OCI-LY3 (cell line): ENCODE measurements at regions not wholly inside any gene's neighbourhood (a gene's known extent, or its start where the extent isn't known, plus 50 kb on each side); places are given as distances from the start of the nearest gene placed in this dataset.

Source experiments
- H2AFZ ChIP-seq: fragments of 200-600, 300-600 bp; shearing (Covaris generic); 2 replicates; pipeline ENCODE4 v1.6.0; 2014; ENCODE audit warnings: antibody characterized with exemption, low read depth, low read length
- H3K27ac ChIP-seq: fragments of 200-600, 300-600 bp; sonication (generic); 2 replicates; pipeline ENCODE4 v1.5.1; 2014; ENCODE audit warnings: mild to moderate bottlenecking, low read length, moderate library complexity, mixed read lengths
- H3K27me3 ChIP-seq: fragments of 200-600, 300-600 bp; sonication (generic); 2 replicates; pipeline ENCODE4 v1.6.1; 2014; ENCODE audit warnings: low read depth, low read length, mixed read lengths
- H3K36me3 ChIP-seq: fragments of 200-600, 300-600 bp; sonication (generic); replicated peaks from 2 replicates; pipeline ENCODE3; 2014; ENCODE audit warnings: low read depth, low read length, mixed read lengths
- H3K4me1 ChIP-seq: fragments of 300-600, 200-600 bp; sonication (generic); 2 replicates; pipeline ENCODE4 v1.6.1; 2014; ENCODE audit warnings: low read length, mixed read lengths
- H3K4me2 ChIP-seq: fragments of 200-600, 300-600 bp; sonication (generic); 2 replicates; pipeline ENCODE4 v1.6.1; 2014; ENCODE audit warnings: low read length, mixed read lengths
- H3K4me3 ChIP-seq: fragments of 300-600, 200-600 bp; sonication (generic); 2 replicates; pipeline ENCODE4 v1.5.1; 2014; ENCODE audit warnings: antibody characterized with exemption, mild to moderate bottlenecking, low read length, moderate library complexity
- H3K79me2 ChIP-seq: fragments of 300-600, 200-600 bp; shearing (Covaris generic); 2 replicates; pipeline ENCODE4 v1.6.1; 2014; ENCODE audit warnings: mild to moderate bottlenecking, low read length, mixed read lengths
- H3K9ac ChIP-seq: fragments of 300-600, 200-600 bp; shearing (Covaris generic); 2 replicates; pipeline ENCODE4 v1.6.0; 2014; ENCODE audit warnings: mild to moderate bottlenecking, low read length, moderate library complexity
- H3K9me3 ChIP-seq: fragments of 200-600, 300-600 bp; shearing (Covaris generic); 2 replicates; pipeline ENCODE4 v1.6.1; 2014; ENCODE audit warnings: low read length, mixed read lengths; ENCODE audit not compliant: insufficient read depth
- H4K20me1 ChIP-seq: fragments of 200-600, 300-600 bp; sonication (generic); 2 replicates; pipeline ENCODE4 v1.6.1; 2016; ENCODE audit warnings: low read length, mixed read lengths; ENCODE audit not compliant: insufficient read depth
- CTCF ChIP-seq: fragments of 200-600, 300-600 bp; sonication (generic); IDR thresholded peaks from 2 replicates; pipeline ENCODE4 v1.5.1; 2014; ENCODE audit warnings: antibody characterized with exemption, low read length, low read depth
- EZH2phosphoT487 ChIP-seq: fragments of 200-600 bp; shearing (Covaris generic); IDR thresholded peaks from 2 replicates; pipeline ENCODE4 v1.6.1; 2018; ENCODE audit warnings: antibody characterized with exemption, mixed run types, low read depth

GRCh38 chr22:47657224-47657623, 894.8 kb downstream of the TBC1D22A start:
- no peak overlapping the region for H3K4me2 ChIP-seq

GRCh38 chr22:47656806-47657205, 894.4 kb downstream of the TBC1D22A start:
- H3K27ac ChIP-seq = no peak overlapping the region
- no peak overlapping the region for H3K9ac ChIP-seq
- H2AFZ ChIP-seq = no peak overlapping the region
- no peaks in the 10 kb centered on the region for H4K20me1 ChIP-seq
- H3K79me2 ChIP-seq = no peaks in the 10 kb centered on the region
- H3K4me2 ChIP-seq = no peak overlapping the region
- no peak overlapping the region for H3K4me3 ChIP-seq
- H3K27me3 ChIP-seq = peaks cover under 1% of the 10 kb centered on the region; the same call in 1 of the 2 replicates
- TF ChIP-seq EZH2phosphoT487 = no peak
- TF ChIP-seq CTCF = no peak
- H3K9me3 ChIP-seq = 0 out of 2 replicates have a peak, but pooled peaks cover 3% of the 10 kb centered on the region
- H3K4me1 ChIP-seq = no peaks in the 10 kb centered on the region
- no peaks in the 10 kb centered on the region for H3K36me3 ChIP-seq

More at GRCh38 chr22:47657224-47657623, 894.8 kb downstream of the TBC1D22A start:
- H3K9ac ChIP-seq = no peak overlapping the region
- H2AFZ ChIP-seq = no peak overlapping the region
- TF ChIP-seq CTCF (no peak), EZH2phosphoT487 (no peak)
- no peaks in the 10 kb centered on the region for H4K20me1 ChIP-seq
- no peak overlapping the region for H3K27ac ChIP-seq
- no peaks in the 10 kb centered on the region for H3K79me2 ChIP-seq
- H3K9me3 ChIP-seq = 0 out of 2 replicates have a peak, but pooled peaks cover 7% of the 10 kb centered on the region
- H3K27me3 ChIP-seq = peaks cover 3% of the 10 kb centered on the region; the same call in 1 of the 2 replicates
- H3K36me3 ChIP-seq = no peaks in the 10 kb centered on the region
- no peaks in the 10 kb centered on the region for H3K4me1 ChIP-seq
- H3K4me3 ChIP-seq = no peak overlapping the region

- no peak overlapping the region for H2AFZ ChIP-seq
- H3K9me3 ChIP-seq = no peaks in the 10 kb centered on the region
- TF ChIP-seq CTCF = no peak
- TF ChIP-seq EZH2phosphoT487 = no peak
Measured at GRCh38 chr22:47655930-47656329, 893.5 kb downstream of the TBC1D22A start.

GRCh38 chr22:47654922-47655491, 892.6 kb downstream of the TBC1D22A start:
- Histone ChIP-seq H3K27me3 (no peaks in the 10 kb centered on the region; the same call in 1 of the 2 replicates), H3K4me3 (no peak overlapping the region), H3K9me3 (no peaks in the 10 kb centered on the region), H3K9ac (no peak overlapping the region), H3K27ac (no peak overlapping the region), H3K4me2 (no peak overlapping the region), H3K36me3 (no peaks in the 10 kb centered on the region), H4K20me1 (no peaks in the 10 kb centered on the region), H3K4me1 (no peaks in the 10 kb centered on the region), H3K79me2 (no peaks in the 10 kb centered on the region), H2AFZ (no peak overlapping the region)
- TF ChIP-seq EZH2phosphoT487 (no peak), CTCF (no peak)

More at GRCh38 chr22:47655930-47656329, 893.5 kb downstream of the TBC1D22A start:
- no peaks in the 10 kb centered on the region; the same call in 1 of the 2 replicates for H3K27me3 ChIP-seq
- H3K79me2 ChIP-seq = no peaks in the 10 kb centered on the region
- no peaks in the 10 kb centered on the region for H4K20me1 ChIP-seq
- H3K4me2 ChIP-seq = no peak overlapping the region
- H3K36me3 ChIP-seq = no peaks in the 10 kb centered on the region
- H3K9ac ChIP-seq = no peak overlapping the region
- H3K4me3 ChIP-seq = no peak overlapping the region
- no peaks in the 10 kb centered on the region for H3K4me1 ChIP-seq
- no peak overlapping the region for H3K27ac ChIP-seq
